Liver (tissue), 8 donors: ENCODE measurements at regions not wholly inside any gene's neighbourhood (a gene's known extent, or its start where the extent isn't known, plus 50 kb on each side); places are given as distances from the start of the nearest gene placed in this dataset.
"Not testable (repeated sequence)": the region's sequence is repeated elsewhere in the genome, so short reads cannot be mapped to it uniquely, and the experiment has no call there.

ENCODE experiments used
- DNase-seq: peaks from one replicate; pipeline ENCODE4 v3.0.0-alpha.2; 2017; ENCODE audit warnings: low spot score
- H3K27ac ChIP-seq, 2 donors: one replicate each; pipeline ENCODE4 v1.7.0; 2013; ENCODE audit warnings: inconsistent platforms in 2 of 2, low read length in 2 of 2, control low read depth in 1 of 2, low read depth in 1 of 2, mild to moderate bottlenecking in 1 of 2
- H3K27me3 ChIP-seq, 4 donors: one replicate each; pipeline versions ENCODE4 v1.6.1 to v1.7.0; 2013; ENCODE audit warnings: low read length in 3 of 4, inconsistent platforms in 1 of 4, mild to moderate bottlenecking in 1 of 4, moderate library complexity in 1 of 4; ENCODE audit not compliant: control insufficient read depth in 4 of 4, insufficient read depth in 4 of 4
- H3K36me3 ChIP-seq, 4 donors: one replicate each; pipeline versions ENCODE4 v1.6.1 to v1.7.0; 2013; ENCODE audit warnings: low read length in 3 of 4, mild to moderate bottlenecking in 3 of 4, low read depth in 1 of 4, moderate library complexity in 1 of 4; ENCODE audit not compliant: control insufficient read depth in 4 of 4, insufficient read depth in 3 of 4
- H3K4me1 ChIP-seq, 4 donors: one replicate each; pipeline versions ENCODE4 v1.6.1 to v1.7.0; 2013; ENCODE audit warnings: low read length in 3 of 4, mild to moderate bottlenecking in 3 of 4, moderate library complexity in 1 of 4; ENCODE audit not compliant: control insufficient read depth in 4 of 4, insufficient read depth in 4 of 4
- H3K4me3 ChIP-seq, 3 donors: one replicate each; pipeline versions ENCODE4 v1.6.1 to v1.7.0; 2013; ENCODE audit warnings: low read length in 3 of 3, control low read depth in 1 of 3, low read depth in 1 of 3, mild to moderate bottlenecking in 1 of 3
- H3K9ac ChIP-seq, 2 donors: one replicate each; pipeline ENCODE4 v1.7.0; 2013; ENCODE audit warnings: low read length in 2 of 2, mild to moderate bottlenecking in 2 of 2, moderate library complexity in 2 of 2, control low read depth in 1 of 2, low read depth in 1 of 2
- H3K9me3 ChIP-seq, 4 donors: one replicate each; pipeline versions ENCODE4 v1.6.1 to v1.7.0; 2013; ENCODE audit warnings: low read length in 3 of 4; ENCODE audit not compliant: control insufficient read depth in 4 of 4
- CTCF ChIP-seq: fragments of 150-350 bp; IDR thresholded peaks from 2 replicates; pipeline ENCODE4 v1.5.1; 2017; ENCODE audit warnings: improper control_type of control experiment, low read depth, low read length; ENCODE audit not compliant: missing input control
- EGR1 ChIP-seq, 2 donors: IDR thresholded peaks; 2 replicates each; pipeline ENCODE4 v1.6.1; 2016 to 2018; ENCODE audit warnings: antibody characterized with exemption in 2 of 2, low read depth in 2 of 2
- FOXA1 ChIP-seq: IDR thresholded peaks from 2 replicates; pipeline ENCODE4 v1.6.1; 2016; ENCODE audit warnings: antibody characterized with exemption
- FOXA2 ChIP-seq: IDR thresholded peaks from 2 replicates; pipeline ENCODE4 v1.6.1; 2016; ENCODE audit warnings: antibody characterized with exemption
- GABPA ChIP-seq, 2 donors: IDR thresholded peaks in 1 of 2; conservative IDR thresholded peaks in 1 of 2; 2 replicates each; pipeline ENCODE4 v1.6.1; 2016; ENCODE audit warnings: antibody characterized with exemption in 2 of 2, mild to moderate bottlenecking in 1 of 2, moderate library complexity in 1 of 2
- HNF4A ChIP-seq, 2 donors: conservative IDR thresholded peaks; 2 replicates each; pipeline ENCODE4 v1.6.1; 2016; ENCODE audit warnings: antibody characterized with exemption in 2 of 2, mild to moderate bottlenecking in 2 of 2
- HNF4G ChIP-seq: IDR thresholded peaks from 2 replicates; pipeline ENCODE4 v1.6.1; 2016; ENCODE audit warnings: antibody characterized with exemption
- JUND ChIP-seq, 2 donors: IDR thresholded peaks; 2 replicates each; pipeline ENCODE4 v1.6.1; 2016; ENCODE audit warnings: antibody characterized with exemption in 2 of 2
- MAX ChIP-seq: IDR thresholded peaks from 2 replicates; pipeline ENCODE4 v1.6.1; 2016; ENCODE audit warnings: antibody characterized with exemption
- NR2F2 ChIP-seq: IDR thresholded peaks from 2 replicates; pipeline ENCODE4 v1.6.1; 2016; ENCODE audit warnings: antibody characterized with exemption
- RAD21 ChIP-seq, 2 donors: IDR thresholded peaks; 2 replicates each; pipeline ENCODE4 v1.6.1; 2016; ENCODE audit warnings: antibody characterized with exemption in 2 of 2, mild to moderate bottlenecking in 2 of 2
- RXRA ChIP-seq, 2 donors: IDR thresholded peaks; 2 replicates each; pipeline ENCODE4 v1.6.1; 2017 to 2018; ENCODE audit warnings: antibody characterized with exemption in 2 of 2, mild to moderate bottlenecking in 1 of 2
- TAF1 ChIP-seq: conservative IDR thresholded peaks from 2 replicates; pipeline ENCODE4 v1.6.1; 2016; ENCODE audit warnings: antibody characterized with exemption, mild to moderate bottlenecking
- YY1 ChIP-seq: IDR thresholded peaks from 2 replicates; pipeline ENCODE4 v1.6.1; 2016; ENCODE audit warnings: antibody characterized with exemption, mild to moderate bottlenecking
- WGBS: extraction: QIAGEN DNeasy Blood & Tissue Kit; methylation state at CpG from one replicate; pipeline ENCODE4 v1.1.7; 2013; 5-methylcytosine and 5-hydroxymethylcytosine counted together
- TF ChIP-seq, protein P1 (sequence below): IDR thresholded peaks from 2 replicates; pipeline ENCODE4 v1.6.1; 2016; ENCODE audit warnings: antibody characterized with exemption, mild to moderate bottlenecking
- TF ChIP-seq, protein P2 (sequence below): IDR thresholded peaks from 2 replicates; pipeline ENCODE4 v1.6.1; 2016; ENCODE audit warnings: antibody characterized with exemption
- TF ChIP-seq, protein P3 (sequence below): IDR thresholded peaks from 2 replicates; pipeline ENCODE4 v1.6.1; 2016; ENCODE audit warnings: antibody characterized with exemption
- donor health status: healthy.
- donor health status: healthy.
- donor health status: healthy.
- donor health status: healthy.
- donor health status: healthy.

GRCh38 chr10:85493703-85494102, 872.9 kb downstream of the GRID1 start:
- no peaks in the 10 kb centered on the region for H3K27me3 ChIP-seq
- no peaks in the 10 kb centered on the region for H3K9me3 ChIP-seq
- H3K36me3 ChIP-seq = no peaks in the 10 kb centered on the region
- TF ChIP-seq NR2F2 (no peak), FOXA1 (no peak), HNF4A (conservative IDR thresholded peaks at IDR 0.05) (no peak), GABPA (IDR thresholded peaks at IDR 0.05 in 1 of 2, conservative IDR thresholded peaks at IDR 0.05 in 1 of 2) (no peak), HNF4G (no peak), TAF1 (no peak), YY1 (no peak), FOXA2 (no peak), RAD21 (IDR thresholded peaks at IDR 0.05) (no peak), JUND (IDR thresholded peaks at IDR 0.05) (no peak)
- TF ChIP-seq, protein P1, sequence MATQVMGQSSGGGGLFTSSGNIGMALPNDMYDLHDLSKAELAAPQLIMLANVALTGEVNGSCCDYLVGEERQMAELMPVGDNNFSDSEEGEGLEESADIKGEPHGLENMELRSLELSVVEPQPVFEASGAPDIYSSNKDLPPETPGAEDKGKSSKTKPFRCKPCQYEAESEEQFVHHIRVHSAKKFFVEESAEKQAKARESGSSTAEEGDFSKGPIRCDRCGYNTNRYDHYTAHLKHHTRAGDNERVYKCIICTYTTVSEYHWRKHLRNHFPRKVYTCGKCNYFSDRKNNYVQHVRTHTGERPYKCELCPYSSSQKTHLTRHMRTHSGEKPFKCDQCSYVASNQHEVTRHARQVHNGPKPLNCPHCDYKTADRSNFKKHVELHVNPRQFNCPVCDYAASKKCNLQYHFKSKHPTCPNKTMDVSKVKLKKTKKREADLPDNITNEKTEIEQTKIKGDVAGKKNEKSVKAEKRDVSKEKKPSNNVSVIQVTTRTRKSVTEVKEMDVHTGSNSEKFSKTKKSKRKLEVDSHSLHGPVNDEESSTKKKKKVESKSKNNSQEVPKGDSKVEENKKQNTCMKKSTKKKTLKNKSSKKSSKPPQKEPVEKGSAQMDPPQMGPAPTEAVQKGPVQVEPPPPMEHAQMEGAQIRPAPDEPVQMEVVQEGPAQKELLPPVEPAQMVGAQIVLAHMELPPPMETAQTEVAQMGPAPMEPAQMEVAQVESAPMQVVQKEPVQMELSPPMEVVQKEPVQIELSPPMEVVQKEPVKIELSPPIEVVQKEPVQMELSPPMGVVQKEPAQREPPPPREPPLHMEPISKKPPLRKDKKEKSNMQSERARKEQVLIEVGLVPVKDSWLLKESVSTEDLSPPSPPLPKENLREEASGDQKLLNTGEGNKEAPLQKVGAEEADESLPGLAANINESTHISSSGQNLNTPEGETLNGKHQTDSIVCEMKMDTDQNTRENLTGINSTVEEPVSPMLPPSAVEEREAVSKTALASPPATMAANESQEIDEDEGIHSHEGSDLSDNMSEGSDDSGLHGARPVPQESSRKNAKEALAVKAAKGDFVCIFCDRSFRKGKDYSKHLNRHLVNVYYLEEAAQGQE = no peak
- no peaks in the 10 kb centered on the region for H3K4me1 ChIP-seq
- no peak for DNase-seq
- H3K9ac ChIP-seq = no peak overlapping the region
- no peak overlapping the region for H3K27ac ChIP-seq
- no peak overlapping the region for H3K4me3 ChIP-seq
- WGBS = 50% methylated on average over 3 of the region's 3 CpGs

DNA sequence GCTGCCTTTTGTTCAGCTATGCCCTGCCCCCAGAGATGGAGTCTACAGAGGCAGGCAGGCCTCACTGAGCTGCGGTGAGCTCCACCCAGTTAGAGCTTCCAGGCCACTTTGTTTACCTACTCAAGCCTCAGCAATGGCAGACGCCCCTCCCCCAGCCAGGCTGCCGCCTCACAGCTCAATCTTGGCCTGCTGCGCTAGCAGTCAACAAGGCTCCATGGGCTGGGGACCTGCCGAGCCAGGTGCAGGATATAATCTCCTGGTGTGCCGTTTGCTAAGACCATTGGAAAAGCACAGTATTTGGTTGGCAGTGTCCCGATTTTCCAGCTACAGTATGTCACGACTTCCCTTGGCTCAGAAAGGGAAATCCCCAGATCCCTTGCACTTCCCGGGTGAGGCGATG, 862.0 kb downstream of the GRID1 start:
- DNase-seq, H3K9me3 ChIP-seq, H3K4me1 ChIP-seq, H3K27ac ChIP-seq, H3K9ac ChIP-seq, H3K4me3 ChIP-seq, H3K27me3 ChIP-seq, H3K36me3 ChIP-seq: not testable (repeated sequence)
- WGBS = 85% methylated on average over 10 of the region's 10 CpGs

DNA sequence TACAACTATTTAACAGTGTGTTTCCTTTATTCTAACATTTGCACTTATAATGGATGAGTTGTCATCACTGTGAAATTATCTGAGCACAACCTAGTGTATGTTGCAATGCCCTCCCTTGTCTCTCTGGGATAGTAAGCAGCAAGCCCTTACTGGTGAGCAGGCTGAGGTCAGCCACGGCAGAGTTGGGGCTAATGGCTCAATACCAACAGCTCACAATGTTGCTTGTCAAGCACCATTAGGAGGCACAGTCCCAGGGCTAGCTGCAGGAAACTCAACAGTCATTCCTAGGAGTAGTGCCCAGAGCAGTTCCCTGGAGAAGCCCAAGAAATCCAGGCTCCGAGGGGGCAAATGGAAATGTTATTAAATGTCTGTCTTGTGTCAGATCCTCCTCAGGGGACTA, 858.4 kb downstream of the GRID1 start:
- WGBS = 60% methylated on average over 2 of the region's 2 CpGs
- TF ChIP-seq HNF4G = no peak
- no peak for TF ChIP-seq MAX
- no peak for TF ChIP-seq FOXA1
- TF ChIP-seq RAD21 (IDR thresholded peaks at IDR 0.05) = no peak
- no peak for TF ChIP-seq EGR1 (IDR thresholded peaks at IDR 0.05; ENCODE audit: low read depth in 2 of 2)
- TF ChIP-seq, protein P1 = no peak
- no peak for TF ChIP-seq HNF4A (conservative IDR thresholded peaks at IDR 0.05)
- no peak for TF ChIP-seq YY1
- TF ChIP-seq FOXA2 = no peak
- no peak for TF ChIP-seq NR2F2
- TF ChIP-seq, protein P2, sequence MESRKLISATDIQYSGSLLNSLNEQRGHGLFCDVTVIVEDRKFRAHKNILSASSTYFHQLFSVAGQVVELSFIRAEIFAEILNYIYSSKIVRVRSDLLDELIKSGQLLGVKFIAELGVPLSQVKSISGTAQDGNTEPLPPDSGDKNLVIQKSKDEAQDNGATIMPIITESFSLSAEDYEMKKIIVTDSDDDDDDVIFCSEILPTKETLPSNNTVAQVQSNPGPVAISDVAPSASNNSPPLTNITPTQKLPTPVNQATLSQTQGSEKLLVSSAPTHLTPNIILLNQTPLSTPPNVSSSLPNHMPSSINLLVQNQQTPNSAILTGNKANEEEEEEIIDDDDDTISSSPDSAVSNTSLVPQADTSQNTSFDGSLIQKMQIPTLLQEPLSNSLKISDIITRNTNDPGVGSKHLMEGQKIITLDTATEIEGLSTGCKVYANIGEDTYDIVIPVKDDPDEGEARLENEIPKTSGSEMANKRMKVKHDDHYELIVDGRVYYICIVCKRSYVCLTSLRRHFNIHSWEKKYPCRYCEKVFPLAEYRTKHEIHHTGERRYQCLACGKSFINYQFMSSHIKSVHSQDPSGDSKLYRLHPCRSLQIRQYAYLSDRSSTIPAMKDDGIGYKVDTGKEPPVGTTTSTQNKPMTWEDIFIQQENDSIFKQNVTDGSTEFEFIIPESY = no peak
- TF ChIP-seq CTCF = no peak
- no peak for TF ChIP-seq RXRA (IDR thresholded peaks at IDR 0.05)
- no peak for TF ChIP-seq TAF1
- TF ChIP-seq, protein P3, sequence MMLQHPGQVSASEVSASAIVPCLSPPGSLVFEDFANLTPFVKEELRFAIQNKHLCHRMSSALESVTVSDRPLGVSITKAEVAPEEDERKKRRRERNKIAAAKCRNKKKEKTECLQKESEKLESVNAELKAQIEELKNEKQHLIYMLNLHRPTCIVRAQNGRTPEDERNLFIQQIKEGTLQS = no peak

More for the DNA sequence above, 858.4 kb downstream of the GRID1 start:
- Histone ChIP-seq H3K27me3 (no peaks in the 10 kb centered on the region), H3K4me1 (no peaks in the 10 kb centered on the region), H3K36me3 (no peaks in the 10 kb centered on the region), H3K9ac (no peak overlapping the region), H3K4me3 (no peak overlapping the region), H3K9me3 (no peaks in the 10 kb centered on the region), H3K27ac (no peak overlapping the region)
- DNase-seq = no peak
